AG09309 (cell line): ENCODE measurements at regions not wholly inside any gene's neighbourhood (a gene's known extent, or its start where the extent isn't known, plus 50 kb on each side); places are given as distances from the start of the nearest gene placed in this dataset.

Experiments
- DNase-seq: peaks from one replicate; pipeline ENCODE4 v3.0.0-alpha.2; 2010; ENCODE audit warnings: low read depth
- H3K4me3 ChIP-seq: 2 replicates; pipeline ENCODE4 v1.5.1; 2011; ENCODE audit warnings: mild to moderate bottlenecking, low read depth, low read length, moderate library complexity; ENCODE audit not compliant: control insufficient read depth
- CTCF ChIP-seq: IDR thresholded peaks from 2 replicates; pipeline ENCODE4 v1.5.1; 2011; ENCODE audit warnings: mild to moderate bottlenecking, low read depth, low read length, inconsistent platforms; ENCODE audit not compliant: insufficient read depth, control insufficient read depth; ENCODE audit errors: missing control alignments

DNA sequence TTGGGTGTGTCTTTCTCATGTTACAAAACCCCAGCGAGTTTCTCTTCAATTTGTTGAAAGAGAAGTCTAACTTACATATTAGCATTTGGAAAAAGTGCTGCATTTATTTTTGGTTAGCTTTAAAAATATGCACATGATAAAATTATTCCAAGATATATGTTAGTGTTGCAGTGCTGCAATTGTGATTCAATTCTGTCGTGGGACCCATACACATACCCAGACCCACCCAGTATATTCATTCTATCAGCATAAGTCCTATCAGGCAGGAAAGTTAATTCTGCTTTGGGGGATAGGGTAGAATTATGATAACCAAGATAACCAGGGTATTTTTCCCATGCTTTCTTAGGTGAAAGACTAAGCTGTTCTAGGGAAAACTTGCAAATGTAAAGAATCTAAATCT is 313.5 kb downstream of the EPHA7 start:
- no peak for TF ChIP-seq CTCF
- H3K4me3 ChIP-seq, result no peak overlapping the region
- no peak for DNase-seq

- DNase-seq, result no peak
- H3K4me3 ChIP-seq, result no peak overlapping the region
- no peak for TF ChIP-seq CTCF
Observed at GRCh38 chr6:93105017-93105416, 314.3 kb downstream of the EPHA7 start.

DNA sequence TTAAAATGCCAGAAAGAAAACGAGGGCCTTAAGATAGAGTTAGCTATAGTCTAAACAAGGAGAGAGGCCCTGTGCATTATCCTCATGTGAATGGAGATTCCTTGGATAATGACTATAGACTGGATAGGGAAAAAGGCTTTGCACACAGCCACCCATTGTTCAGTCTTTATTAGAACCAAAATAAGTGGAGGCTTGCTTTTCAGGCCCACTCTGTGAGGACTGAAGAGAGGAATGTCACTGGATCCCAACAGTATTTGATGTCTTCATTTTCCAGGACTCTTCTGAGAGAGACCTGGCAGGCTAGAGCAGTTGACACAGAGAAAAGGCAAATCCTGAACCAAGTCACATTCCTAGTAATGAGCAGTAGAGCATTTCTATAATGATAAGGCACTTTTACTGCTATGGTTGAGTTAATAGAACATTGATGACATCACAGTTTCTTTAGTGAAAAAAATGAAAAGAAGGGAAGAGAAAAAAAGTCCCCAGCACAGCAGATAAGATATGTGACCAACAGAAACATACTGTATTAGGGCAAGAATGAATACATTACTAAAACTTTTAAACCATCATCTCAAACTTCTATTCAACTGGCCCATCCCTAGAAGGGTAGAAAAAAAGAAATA is 315.1 kb downstream of the EPHA7 start:
- DNase-seq, result no peak
- no peak for TF ChIP-seq CTCF
- H3K4me3 ChIP-seq, result no peak overlapping the region

DNA sequence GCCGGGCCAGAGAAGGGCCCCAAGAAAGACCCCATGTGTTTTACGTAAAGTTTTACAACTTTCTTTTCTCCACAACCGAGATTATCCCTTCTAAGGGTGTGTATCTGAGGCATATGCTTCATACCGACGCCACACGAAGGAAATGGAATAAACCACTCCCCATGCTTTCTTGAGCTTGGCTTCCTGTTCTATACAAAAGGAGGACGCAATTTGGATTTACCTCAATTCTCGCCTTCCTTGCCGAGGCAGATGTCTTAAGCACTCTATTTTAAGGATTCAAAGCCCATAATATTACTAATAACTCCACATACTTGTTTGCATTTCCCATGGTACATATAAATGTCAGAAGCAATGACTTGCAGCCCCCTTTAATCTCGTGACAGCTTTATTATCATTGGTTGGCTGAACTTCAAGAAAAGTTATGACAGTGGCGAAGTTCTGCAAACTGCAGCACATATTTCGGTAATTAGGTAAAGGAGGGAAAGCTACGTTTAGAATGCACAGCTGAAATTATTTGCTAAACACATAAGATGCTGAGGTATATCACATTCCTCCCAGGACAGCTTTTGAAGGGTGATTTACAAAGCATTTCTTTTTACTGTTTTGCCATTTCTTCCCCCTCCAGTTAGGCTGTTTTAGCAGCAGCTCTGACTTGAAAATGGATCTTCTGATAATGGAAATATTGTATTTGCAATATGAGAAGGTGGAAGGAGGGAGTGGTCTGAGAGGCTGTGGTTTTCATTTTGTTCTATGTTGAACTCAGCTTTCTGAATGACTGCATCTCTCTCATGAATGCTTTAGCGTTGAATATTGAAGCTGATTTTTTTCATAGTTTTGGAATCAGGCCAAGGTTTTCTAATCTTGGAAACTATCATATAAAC is 330.5 kb downstream of the EPHA7 start:
- no peak for DNase-seq
- TF ChIP-seq CTCF, result no peak
- H3K4me3 ChIP-seq, result no peak overlapping the region

- H3K4me3 ChIP-seq, result no peak overlapping the region
- TF ChIP-seq CTCF, result no peak
- DNase-seq, result no peak
Observed at GRCh38 chr6:93087606-93088005, 331.8 kb downstream of the EPHA7 start.

DNA sequence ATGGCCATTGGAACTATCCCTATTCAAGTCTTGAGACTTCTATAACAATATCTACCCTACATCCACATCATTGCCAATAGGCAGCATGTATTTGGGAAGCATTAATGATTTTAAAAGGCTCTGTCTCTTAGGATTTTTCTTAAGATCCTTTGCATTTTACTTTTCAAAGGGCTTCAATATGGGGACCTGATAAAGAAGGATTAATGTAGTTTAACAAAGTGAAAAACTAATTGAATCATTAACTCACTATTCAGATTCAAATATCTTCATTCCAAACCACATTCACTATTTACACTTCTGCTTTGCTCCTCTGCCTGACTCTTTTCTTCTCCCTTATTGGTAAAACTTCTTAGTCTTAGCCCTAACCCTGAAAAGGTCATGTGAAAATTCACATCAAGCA is 333.0 kb downstream of the EPHA7 start:
- H3K4me3 ChIP-seq, result no peak overlapping the region
- no peak for TF ChIP-seq CTCF
- no peak for DNase-seq
